ENCODE measurements at regions not wholly inside any gene's neighbourhood (a gene's known extent, or its start where the extent isn't known, plus 50 kb on each side); places are given as distances from the start of the nearest gene placed in this dataset.
"Not testable (repeated sequence)": the region's sequence is repeated elsewhere in the genome, so short reads cannot be mapped to it uniquely, and the experiment has no call there.

GRCh38 chr9:29100762-29101161, 1527.5 kb upstream of the C9orf72 start:
- Histone ChIP-seq H3K14ac (ENCODE audit: insufficient read length) (no peak overlapping the region), H3K9ac (replicated peaks in 1 of 4; ENCODE audit: extremely low read depth in 1 of 4, low read depth in 3 of 4, low read length in 3 of 4) (no peak overlapping the region), H3K23ac (ENCODE audit: insufficient read length) (no peak overlapping the region), H3K4ac (replicated peaks; ENCODE audit: insufficient read length, low read depth, low read length) (no peak overlapping the region), H4K8ac (ENCODE audit: extremely low read depth, insufficient read depth, low read length) (no peak overlapping the region), H3K4me3 (ENCODE audit: extremely low read depth in 1 of 4, insufficient read depth in 2 of 4, low read depth in 3 of 4, low read length in 4 of 4) (no peak overlapping the region), H3K4me1 (replicated peaks in 1 of 4; ENCODE audit: control insufficient read depth in 3 of 4, insufficient read depth in 4 of 4, low read length in 3 of 4) (no peaks in the 10 kb centered on the region), H2AFZ (ENCODE audit: low read length) (no peak overlapping the region), H3K79me1 (ENCODE audit: low read depth, low read length) (peaks cover 3% of the 10 kb centered on the region; the same call in 1 of the 2 replicates), H2BK12ac (ENCODE audit: low read depth, low read length) (no peak overlapping the region), H2BK15ac (ENCODE audit: low read length) (no peak overlapping the region), H3K56ac (replicated peaks; ENCODE audit: insufficient read length, low read depth, low read length) (no peak overlapping the region), H3K79me2 (ENCODE audit: control insufficient read depth in 1 of 2, insufficient read depth in 2 of 2, low read length in 2 of 2) (no peaks in the 10 kb centered on the region), H4K5ac (ENCODE audit: insufficient read length, low read depth, low read length) (no peak overlapping the region), H4K20me1 (replicated peaks in 1 of 2; ENCODE audit: control insufficient read depth in 1 of 2, insufficient read depth in 2 of 2, low read length in 2 of 2) (no peaks in the 10 kb centered on the region), H3K27ac (ENCODE audit: low read depth, low read length) (no peak overlapping the region), H3K23me2 (ENCODE audit: low read depth, low read length) (0 out of 2 replicates have a peak, but pooled peaks cover 3% of the 10 kb centered on the region), H2BK20ac (ENCODE audit: low read length) (no peak overlapping the region), H3K18ac (ENCODE audit: extremely low read depth, low read length) (no peak overlapping the region), H2BK5ac (ENCODE audit: low read depth, low read length) (no peak overlapping the region), H2BK120ac (replicated peaks; ENCODE audit: low read depth, low read length) (no peak overlapping the region), H3K27me3 (replicated peaks in 1 of 4; ENCODE audit: control insufficient read depth in 3 of 4, extremely low read depth in 1 of 4, insufficient read depth in 3 of 4, low read length in 3 of 4) (no peaks in the 10 kb centered on the region), H2AK5ac (ENCODE audit: low read depth, low read length) (no peak overlapping the region), H3K36me3 (ENCODE audit: control insufficient read depth in 2 of 4, insufficient read depth in 4 of 4, low read length in 3 of 4) (no peaks in the 10 kb centered on the region), H3K9me3 (ENCODE audit: insufficient read depth in 2 of 2, low read depth in 1 of 2, low read length in 1 of 2) (no peaks in the 10 kb centered on the region), H4K91ac (replicated peaks; ENCODE audit: insufficient read length, low read length) (no peak overlapping the region), H3K4me2 (ENCODE audit: insufficient read depth in 1 of 2, low read depth in 2 of 2, low read length in 2 of 2) (no peak overlapping the region)
- no peak for TF ChIP-seq NRF1 (IDR thresholded peaks at IDR 0.05; ENCODE audit: low read depth, low read length)
- no peak for TF ChIP-seq RNF2 (IDR thresholded peaks at IDR 0.05; ENCODE audit: borderline replicate concordance, low read depth, low read length, missing control alignments, poor library complexity, severe bottlenecking)
- DNase-seq (ENCODE audit: low read depth in 1 of 2, low spot score in 2 of 2) (no peak), FAIRE-seq (no peak)
- ChIA-PET CTCF (ENCODE audit: partially characterized antibody) (no interaction called here), POLR2A (ENCODE audit: partially characterized antibody) (no interaction called here)
- 94% methylated on average over 2 of the region's 2 CpGs; no CpG with 5 or more reads in 1 of the 2 experiments for WGBS, 2 experiments (ENCODE audit: extremely low coverage in 1 of 2, insufficient coverage in 1 of 2, insufficient read length in 1 of 2, insufficient replicate concordance in 2 of 2, low coverage in 1 of 2, low lambda C conversion rate in 2 of 2, missing lambda C conversion rate in 1 of 2)

GRCh38 chr9:29104166-29104565, 1530.9 kb upstream of the C9orf72 start:
- H2AK5ac ChIP-seq (ENCODE audit: low read depth, low read length); H3K56ac ChIP-seq (replicated peaks; ENCODE audit: insufficient read length, low read depth, low read length); H3K23ac ChIP-seq (ENCODE audit: insufficient read length); FAIRE-seq; H2BK15ac ChIP-seq (ENCODE audit: low read length); H3K9me3 ChIP-seq (ENCODE audit: insufficient read depth in 2 of 2, low read depth in 1 of 2, low read length in 1 of 2); DNase-seq (ENCODE audit: low read depth in 1 of 2, low spot score in 2 of 2); H3K4me2 ChIP-seq (ENCODE audit: insufficient read depth in 1 of 2, low read depth in 2 of 2, low read length in 2 of 2); H3K4me1 ChIP-seq (replicated peaks in 1 of 4; ENCODE audit: control insufficient read depth in 3 of 4, insufficient read depth in 4 of 4, low read length in 3 of 4); H2BK20ac ChIP-seq (ENCODE audit: low read length); H4K5ac ChIP-seq (ENCODE audit: insufficient read length, low read depth, low read length); H3K79me1 ChIP-seq (ENCODE audit: low read depth, low read length); H3K18ac ChIP-seq (ENCODE audit: extremely low read depth, low read length); H2BK5ac ChIP-seq (ENCODE audit: low read depth, low read length); H3K14ac ChIP-seq (ENCODE audit: insufficient read length); H4K20me1 ChIP-seq (replicated peaks in 1 of 2; ENCODE audit: control insufficient read depth in 1 of 2, insufficient read depth in 2 of 2, low read length in 2 of 2); CTCF ChIA-PET (ENCODE audit: partially characterized antibody); H3K23me2 ChIP-seq (ENCODE audit: low read depth, low read length); H3K9ac ChIP-seq (replicated peaks in 1 of 4; ENCODE audit: extremely low read depth in 1 of 4, low read depth in 3 of 4, low read length in 3 of 4); H3K36me3 ChIP-seq (ENCODE audit: control insufficient read depth in 2 of 4, insufficient read depth in 4 of 4, low read length in 3 of 4); H3K79me2 ChIP-seq (ENCODE audit: control insufficient read depth in 1 of 2, insufficient read depth in 2 of 2, low read length in 2 of 2); H3K27ac ChIP-seq (ENCODE audit: low read depth, low read length); H3K27me3 ChIP-seq (replicated peaks in 1 of 4; ENCODE audit: control insufficient read depth in 3 of 4, extremely low read depth in 1 of 4, insufficient read depth in 3 of 4, low read length in 3 of 4); H2AFZ ChIP-seq (ENCODE audit: low read length); H4K8ac ChIP-seq (ENCODE audit: extremely low read depth, insufficient read depth, low read length); H3K4me3 ChIP-seq (ENCODE audit: extremely low read depth in 1 of 4, insufficient read depth in 2 of 4, low read depth in 3 of 4, low read length in 4 of 4); POLR2A ChIA-PET (ENCODE audit: partially characterized antibody); H2BK120ac ChIP-seq (replicated peaks; ENCODE audit: low read depth, low read length); H4K91ac ChIP-seq (replicated peaks; ENCODE audit: insufficient read length, low read length); H3K4ac ChIP-seq (replicated peaks; ENCODE audit: insufficient read length, low read depth, low read length); H2BK12ac ChIP-seq (ENCODE audit: low read depth, low read length): not testable (repeated sequence)
- 83% methylated on average over 1 of the region's 1 CpG; no CpG with 5 or more reads in 1 of the 2 experiments for WGBS, 2 experiments (ENCODE audit: extremely low coverage in 1 of 2, insufficient coverage in 1 of 2, insufficient read length in 1 of 2, insufficient replicate concordance in 2 of 2, low coverage in 1 of 2, low lambda C conversion rate in 2 of 2, missing lambda C conversion rate in 1 of 2)
